ENCODE measurements at regions not wholly inside any gene's neighbourhood (a gene's known extent, or its start where the extent isn't known, plus 50 kb on each side); places are given as distances from the start of the nearest gene placed in this dataset.

GRCh38 chr2:199136681-199137080 lies 321.1 kb downstream of the SATB2 start:
- no peak overlapping the region for H3K4me3 ChIP-seq (ENCODE audit: low read depth, low read length)
- peak; percentile 10 for DNase-seq (ENCODE audit: low read depth)
- TF ChIP-seq CTCF (conservative IDR thresholded peaks at IDR 0.05; ENCODE audit: low read depth, low read length): no peak

GRCh38 chr2:199136242-199136641 lies 321.5 kb downstream of the SATB2 start:
- no peak overlapping the region for H3K4me3 ChIP-seq (ENCODE audit: low read depth, low read length)
- no peak for TF ChIP-seq CTCF (conservative IDR thresholded peaks at IDR 0.05; ENCODE audit: low read depth, low read length)
- no peak for DNase-seq (ENCODE audit: low read depth)

- DNase-seq (ENCODE audit: low read depth): no peak
- no peak overlapping the region for H3K4me3 ChIP-seq (ENCODE audit: low read depth, low read length)
- no peak for TF ChIP-seq CTCF (conservative IDR thresholded peaks at IDR 0.05; ENCODE audit: low read depth, low read length)
These were observed 325.9 kb downstream of the SATB2 start for GRCh38 chr2:199131876-199132275.

GRCh38 chr2:199131136-199131655 lies 326.5 kb downstream of the SATB2 start:
- TF ChIP-seq CTCF (conservative IDR thresholded peaks at IDR 0.05; ENCODE audit: low read depth, low read length): no peak
- H3K4me3 ChIP-seq (ENCODE audit: low read depth, low read length): no peak overlapping the region
- DNase-seq (ENCODE audit: low read depth): no peak

GRCh38 chr2:199130501-199130900 lies 327.2 kb downstream of the SATB2 start:
- H3K4me3 ChIP-seq (ENCODE audit: low read depth, low read length): no peak overlapping the region
- DNase-seq (ENCODE audit: low read depth): no peak
- TF ChIP-seq CTCF (conservative IDR thresholded peaks at IDR 0.05; ENCODE audit: low read depth, low read length): no peak

GRCh38 chr2:199128476-199129229 lies 329.1 kb downstream of the SATB2 start:
- no peak for DNase-seq (ENCODE audit: low read depth)
- H3K4me3 ChIP-seq (ENCODE audit: low read depth, low read length): no peak overlapping the region
- TF ChIP-seq CTCF (conservative IDR thresholded peaks at IDR 0.05; ENCODE audit: low read depth, low read length): no peak

GRCh38 chr2:199119796-199120195 lies 337.9 kb downstream of the SATB2 start:
- no peak overlapping the region for H3K4me3 ChIP-seq (ENCODE audit: low read depth, low read length)
- DNase-seq (ENCODE audit: low read depth): no peak
- no peak for TF ChIP-seq CTCF (conservative IDR thresholded peaks at IDR 0.05; ENCODE audit: low read depth, low read length)

Measured in choroid plexus epithelial cell (primary cell).